Panc1 (cell line): ENCODE measurements at regions not wholly inside any gene's neighbourhood (a gene's known extent, or its start where the extent isn't known, plus 50 kb on each side); places are given as distances from the start of the nearest gene placed in this dataset.

Experiments used
- ATAC-seq: fragments of 200-7000 bp; cut with Tn5 transposase; 2 replicates; pipeline ENCODE4 v1.9.1; 2020; ENCODE audit warnings: mild to moderate bottlenecking, moderate library complexity
- BruUV-seq: library from RNA; stranded (reverse); fragments of 400-500 nt; replicated peaks from 2 replicates; lab custom pipeline; 2021; lab: Mats Ljungman, UMichigan
- CTCF ChIA-PET: fragments of 300-600 bp; sonication (Branson Sonifier 250); formaldehyde crosslinking; loops from one replicate; lab custom pipeline; 2022; ENCODE audit warnings: antibody characterized with exemption; lab: Charles Lee
- POLR2A ChIA-PET: fragments of 300-600 bp; sonication (Branson Sonifier 250); formaldehyde crosslinking; loops from one replicate; lab custom pipeline; 2022; ENCODE audit warnings: antibody characterized with exemption; lab: Charles Lee
- DNase-seq: peaks from one replicate; pipeline ENCODE4 v3.0.0-alpha.2; 2010; ENCODE audit warnings: low read depth, low spot score
- H3K27ac ChIP-seq: 2 replicates; pipeline ENCODE4 v1.5.1; 2011; ENCODE audit warnings: mild to moderate bottlenecking, low read length, inconsistent platforms
- H3K27me3 ChIP-seq: fragments of 200-500 bp; sonication (Bioruptor generic); 2 replicates; pipeline ENCODE4 v1.6.0; 2014; ENCODE audit warnings: low read length, inconsistent platforms; ENCODE audit not compliant: control insufficient read depth, insufficient read depth
- H3K36me3 ChIP-seq: fragments of 200-500 bp; sonication (Bioruptor generic); 2 replicates; pipeline ENCODE4 v1.5.1; 2014; ENCODE audit warnings: inconsistent platforms, mild to moderate bottlenecking, low read length, moderate library complexity; ENCODE audit not compliant: control insufficient read depth, insufficient read depth
- H3K4me1 ChIP-seq: 2 replicates; pipeline ENCODE4 v1.5.1; 2011; ENCODE audit warnings: inconsistent platforms, mild to moderate bottlenecking, low read length, moderate library complexity; ENCODE audit not compliant: control insufficient read depth, insufficient read depth
- H3K4me3 ChIP-seq, 2 experiments: 2 replicates each; pipeline ENCODE4 v1.5.1; 2011 to 2012; ENCODE audit warnings: low read depth in 2 of 2, low read length in 2 of 2, mild to moderate bottlenecking in 2 of 2, inconsistent platforms in 1 of 2, moderate library complexity in 1 of 2
- H3K9me3 ChIP-seq: fragments of 200-500 bp; sonication (Bioruptor generic); 2 replicates; pipeline ENCODE4 v1.5.1; 2014; ENCODE audit warnings: low read depth, mild to moderate bottlenecking, inconsistent platforms, low read length, moderate library complexity; ENCODE audit not compliant: control insufficient read depth, insufficient read depth
- POLR2AphosphoS5 ChIP-seq: IDR thresholded peaks from 2 replicates; pipeline ENCODE4 v1.6.1; 2012; ENCODE audit warnings: mild to moderate bottlenecking, low read depth, low read length, moderate library complexity
- REST ChIP-seq, 2 experiments: IDR thresholded peaks; 2 replicates each; pipeline ENCODE4 v1.6.1; 2011 to 2012; ENCODE audit warnings: low read depth in 2 of 2, control low read depth in 1 of 2, low read length in 1 of 2, mild to moderate bottlenecking in 1 of 2, moderate library complexity in 1 of 2; ENCODE audit not compliant: insufficient read depth in 1 of 2
- SIN3A ChIP-seq: IDR thresholded peaks from 2 replicates; pipeline ENCODE4 v1.6.1; 2012; ENCODE audit warnings: low read depth, mild to moderate bottlenecking, low read length, moderate library complexity, borderline replicate concordance; ENCODE audit not compliant: insufficient read depth
- TCF7L2 ChIP-seq: IDR thresholded peaks from 2 replicates; pipeline ENCODE4 v1.6.1; 2011; ENCODE audit warnings: mild to moderate bottlenecking, low read depth, low read length, inconsistent platforms
- in situ Hi-C: cut with HindIII; loops from 2 replicates; pipeline ENCODE4 v1.10.0; 2016; ENCODE audit warnings: low sequenced_read_pairs, low pct_unique_long_range_greater_than_20kb
- intact Hi-C: fragments of 100-400 bp; cut with micrococcal nuclease; formaldehyde crosslinking; loops from one replicate; pipeline ENCODE4 v1.10.0; 2022; ENCODE audit not compliant: unreplicated experiment
- TF ChIP-seq, protein P1 (sequence below): fragments of 450-650 bp; IDR thresholded peaks from 2 replicates; pipeline ENCODE4 v1.5.1; 2017; ENCODE audit warnings: mild to moderate bottlenecking

DNA sequence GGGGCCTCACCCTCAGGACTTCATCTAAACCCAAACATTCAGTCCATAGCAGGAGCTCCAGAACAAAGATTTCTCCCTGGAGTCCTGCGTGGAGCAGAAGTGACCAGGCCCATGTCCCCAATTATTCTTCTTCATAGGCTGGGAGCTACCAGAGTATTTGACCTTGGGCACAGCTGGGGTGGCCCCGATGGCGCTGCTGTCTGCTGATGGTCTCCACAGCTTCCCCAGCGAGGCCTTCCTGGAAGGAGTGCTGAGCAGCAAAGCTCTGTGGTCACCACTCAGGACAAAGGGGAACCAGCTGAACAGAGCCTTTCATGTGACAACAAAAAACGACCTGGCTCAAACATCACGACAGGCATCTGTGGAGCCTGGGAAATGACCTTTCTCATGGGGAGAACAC, 62.7 kb upstream of the ARGLU1 start:
- no peak for TF ChIP-seq TCF7L2
- TF ChIP-seq, protein P1, sequence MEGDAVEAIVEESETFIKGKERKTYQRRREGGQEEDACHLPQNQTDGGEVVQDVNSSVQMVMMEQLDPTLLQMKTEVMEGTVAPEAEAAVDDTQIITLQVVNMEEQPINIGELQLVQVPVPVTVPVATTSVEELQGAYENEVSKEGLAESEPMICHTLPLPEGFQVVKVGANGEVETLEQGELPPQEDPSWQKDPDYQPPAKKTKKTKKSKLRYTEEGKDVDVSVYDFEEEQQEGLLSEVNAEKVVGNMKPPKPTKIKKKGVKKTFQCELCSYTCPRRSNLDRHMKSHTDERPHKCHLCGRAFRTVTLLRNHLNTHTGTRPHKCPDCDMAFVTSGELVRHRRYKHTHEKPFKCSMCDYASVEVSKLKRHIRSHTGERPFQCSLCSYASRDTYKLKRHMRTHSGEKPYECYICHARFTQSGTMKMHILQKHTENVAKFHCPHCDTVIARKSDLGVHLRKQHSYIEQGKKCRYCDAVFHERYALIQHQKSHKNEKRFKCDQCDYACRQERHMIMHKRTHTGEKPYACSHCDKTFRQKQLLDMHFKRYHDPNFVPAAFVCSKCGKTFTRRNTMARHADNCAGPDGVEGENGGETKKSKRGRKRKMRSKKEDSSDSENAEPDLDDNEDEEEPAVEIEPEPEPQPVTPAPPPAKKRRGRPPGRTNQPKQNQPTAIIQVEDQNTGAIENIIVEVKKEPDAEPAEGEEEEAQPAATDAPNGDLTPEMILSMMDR = no peak
- no peak for TF ChIP-seq SIN3A
- no peak for TF ChIP-seq POLR2AphosphoS5
- TF ChIP-seq REST (IDR thresholded peaks at IDR 0.05; ENCODE audit: insufficient read depth in 1 of 2, low read depth in 2 of 2, low read length in 1 of 2) = no peak
- DNase-seq (no peak), ATAC-seq (no peak)
- ChIA-PET POLR2A (no interaction called here), CTCF (no interaction called here)
- no peak overlapping the region for H3K27ac ChIP-seq
- in situ Hi-C loops = no loop called here
- no peak overlapping the region for H3K4me3 ChIP-seq
- H3K36me3 ChIP-seq = no peaks in the 10 kb centered on the region
- BruUV-seq = no TSS peak
- intact Hi-C loops = no loop called here
- no peaks in the 10 kb centered on the region for H3K4me1 ChIP-seq
- no peaks in the 10 kb centered on the region for H3K9me3 ChIP-seq
- H3K27me3 ChIP-seq = no peaks in the 10 kb centered on the region

- POLR2A ChIA-PET = no interaction called here
- intact Hi-C loops (no loop called here), in situ Hi-C loops (no loop called here)
- H3K36me3 ChIP-seq = no peaks in the 10 kb centered on the region
- DNase-seq = no peak
- no peak for ATAC-seq
- no TSS peak for BruUV-seq
- no peak overlapping the region for H3K27ac ChIP-seq
- H3K9me3 ChIP-seq = no peaks in the 10 kb centered on the region
- H3K4me3 ChIP-seq = no peak overlapping the region
- no peak for TF ChIP-seq TCF7L2
- no peak for TF ChIP-seq POLR2AphosphoS5
- TF ChIP-seq, protein P1 = no peak
- TF ChIP-seq REST (IDR thresholded peaks at IDR 0.05; ENCODE audit: insufficient read depth in 1 of 2, low read depth in 2 of 2, low read length in 1 of 2) = no peak
- TF ChIP-seq SIN3A = no peak
- no peaks in the 10 kb centered on the region for H3K4me1 ChIP-seq
- H3K27me3 ChIP-seq = no peaks in the 10 kb centered on the region
- CTCF ChIA-PET = no interaction called here
These were observed 62.2 kb upstream of the ARGLU1 start for GRCh38 chr13:106630162-106630561.
